Loucy (cell line): ENCODE measurements at regions not wholly inside any gene's neighbourhood (a gene's known extent, or its start where the extent isn't known, plus 50 kb on each side); places are given as distances from the start of the nearest gene placed in this dataset.

Experiments
- CTCF ChIP-seq: fragments of 200-600 bp; sonication (generic); conservative IDR thresholded peaks from 2 replicates; pipeline ENCODE4 v1.5.1; 2014; ENCODE audit warnings: mild to moderate bottlenecking, antibody characterized with exemption, low read length
- EZH2phosphoT487 ChIP-seq: fragments of 200-600 bp; IDR thresholded peaks from 2 replicates; pipeline ENCODE4 v1.6.1; 2018; ENCODE audit warnings: antibody characterized with exemption, mild to moderate bottlenecking, moderate library complexity, borderline replicate concordance

- TF ChIP-seq CTCF (no peak), EZH2phosphoT487 (no peak)
Measured at GRCh38 chr14:76699209-76699938, 61.9 kb upstream of the VASH1 start.
